ENCODE measurements at regions not wholly inside any gene's neighbourhood (a gene's known extent, or its start where the extent isn't known, plus 50 kb on each side); places are given as distances from the start of the nearest gene placed in this dataset.

DNA sequence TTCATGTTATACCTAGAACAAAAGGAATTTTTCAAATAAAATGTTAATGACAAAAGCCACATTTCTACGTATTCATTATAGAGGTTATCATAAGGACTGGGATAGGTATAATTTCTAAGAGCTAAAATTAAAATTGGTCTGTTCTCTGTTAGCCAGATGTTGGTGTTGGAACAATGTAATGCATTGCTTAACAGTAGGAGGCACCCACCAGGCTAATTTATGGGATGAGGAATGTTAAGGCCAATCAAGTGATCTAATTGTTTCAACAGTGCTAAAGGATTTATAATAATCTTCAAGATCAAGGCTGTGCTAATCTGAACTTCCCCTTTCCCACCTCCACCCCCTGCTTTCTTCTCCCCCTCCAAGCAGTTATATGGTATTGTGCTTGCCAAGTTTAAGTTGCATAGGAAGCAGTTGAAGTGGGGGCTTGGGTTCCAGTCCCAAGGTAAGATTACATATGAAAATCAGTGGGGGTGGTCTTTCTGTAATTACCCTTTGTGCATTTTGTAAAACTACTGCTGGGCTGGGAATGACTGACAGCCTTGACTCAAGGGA lies 89.2 kb upstream of the BACH2 start:
- TF ChIP-seq POLR2A (IDR thresholded peaks at IDR 0.05; ENCODE audit: extremely low read depth, insufficient read length): no peak
- TF ChIP-seq, protein P1, sequence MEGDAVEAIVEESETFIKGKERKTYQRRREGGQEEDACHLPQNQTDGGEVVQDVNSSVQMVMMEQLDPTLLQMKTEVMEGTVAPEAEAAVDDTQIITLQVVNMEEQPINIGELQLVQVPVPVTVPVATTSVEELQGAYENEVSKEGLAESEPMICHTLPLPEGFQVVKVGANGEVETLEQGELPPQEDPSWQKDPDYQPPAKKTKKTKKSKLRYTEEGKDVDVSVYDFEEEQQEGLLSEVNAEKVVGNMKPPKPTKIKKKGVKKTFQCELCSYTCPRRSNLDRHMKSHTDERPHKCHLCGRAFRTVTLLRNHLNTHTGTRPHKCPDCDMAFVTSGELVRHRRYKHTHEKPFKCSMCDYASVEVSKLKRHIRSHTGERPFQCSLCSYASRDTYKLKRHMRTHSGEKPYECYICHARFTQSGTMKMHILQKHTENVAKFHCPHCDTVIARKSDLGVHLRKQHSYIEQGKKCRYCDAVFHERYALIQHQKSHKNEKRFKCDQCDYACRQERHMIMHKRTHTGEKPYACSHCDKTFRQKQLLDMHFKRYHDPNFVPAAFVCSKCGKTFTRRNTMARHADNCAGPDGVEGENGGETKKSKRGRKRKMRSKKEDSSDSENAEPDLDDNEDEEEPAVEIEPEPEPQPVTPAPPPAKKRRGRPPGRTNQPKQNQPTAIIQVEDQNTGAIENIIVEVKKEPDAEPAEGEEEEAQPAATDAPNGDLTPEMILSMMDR (IDR thresholded peaks at IDR 0.05; ENCODE audit: low read depth, low read length): no peak
